ENCODE measurements at regions not wholly inside any gene's neighbourhood (a gene's known extent, or its start where the extent isn't known, plus 50 kb on each side); places are given as distances from the start of the nearest gene placed in this dataset.

- no peak for TF ChIP-seq CTCF (IDR thresholded peaks at IDR 0.05)
- no peak overlapping the region for H3K4me3 Mint-ChIP-seq
- H3K36me3 Mint-ChIP-seq (ENCODE audit: low read depth) = no peaks in the 10 kb centered on the region
- no peak overlapping the region for H3K27ac Mint-ChIP-seq
- peaks cover 19% of the 10 kb centered on the region for H3K9me3 Mint-ChIP-seq
- no peaks in the 10 kb centered on the region for H3K27me3 Mint-ChIP-seq (ENCODE audit: insufficient read depth)
- no peaks in the 10 kb centered on the region for H3K4me1 Mint-ChIP-seq (ENCODE audit: low read depth)
- no peak for DNase-seq
These were observed 1306.8 kb upstream of the ADGRB3 start for GRCh38 chr6:67328269-67328668.

- H3K4me3 Mint-ChIP-seq = no peak overlapping the region
- H3K9me3 Mint-ChIP-seq = peaks cover 27% of the 10 kb centered on the region
- DNase-seq = no peak
- no peak for TF ChIP-seq CTCF (IDR thresholded peaks at IDR 0.05)
- no peak overlapping the region for H3K27ac Mint-ChIP-seq
- no peaks in the 10 kb centered on the region; the same call in 1 of the 2 replicates for H3K36me3 Mint-ChIP-seq (ENCODE audit: low read depth)
- H3K4me1 Mint-ChIP-seq (ENCODE audit: low read depth) = no peaks in the 10 kb centered on the region
- H3K27me3 Mint-ChIP-seq (ENCODE audit: insufficient read depth) = no peaks in the 10 kb centered on the region
These were observed 1334.5 kb upstream of the ADGRB3 start for GRCh38 chr6:67300430-67301040.

GRCh38 chr6:67292169-67292568 lies 1342.9 kb upstream of the ADGRB3 start:
- no peak for DNase-seq
- Mint-ChIP-seq H3K4me3 (no peak overlapping the region), H3K9me3 (peaks cover 24% of the 10 kb centered on the region), H3K27ac (no peak overlapping the region), H3K36me3 (ENCODE audit: low read depth) (no peaks in the 10 kb centered on the region), H3K27me3 (ENCODE audit: insufficient read depth) (no peaks in the 10 kb centered on the region), H3K4me1 (ENCODE audit: low read depth) (no peaks in the 10 kb centered on the region)
- TF ChIP-seq CTCF (IDR thresholded peaks at IDR 0.05) = no peak

GRCh38 chr6:67287566-67287965 lies 1347.5 kb upstream of the ADGRB3 start:
- Mint-ChIP-seq H3K27ac (no peak overlapping the region), H3K36me3 (ENCODE audit: low read depth) (no peaks in the 10 kb centered on the region), H3K4me1 (ENCODE audit: low read depth) (no peaks in the 10 kb centered on the region), H3K9me3 (peaks cover 39% of the 10 kb centered on the region), H3K4me3 (no peak overlapping the region), H3K27me3 (ENCODE audit: insufficient read depth) (no peaks in the 10 kb centered on the region; the same call in 1 of the 2 replicates)
- no peak for DNase-seq
- TF ChIP-seq CTCF (IDR thresholded peaks at IDR 0.05) = no peak

GRCh38 chr6:67285770-67286495 lies 1349.1 kb upstream of the ADGRB3 start:
- DNase-seq = no peak
- no peaks in the 10 kb centered on the region; the same call in 1 of the 2 replicates for H3K27me3 Mint-ChIP-seq (ENCODE audit: insufficient read depth)
- H3K4me1 Mint-ChIP-seq (ENCODE audit: low read depth) = no peaks in the 10 kb centered on the region
- no peaks in the 10 kb centered on the region for H3K36me3 Mint-ChIP-seq (ENCODE audit: low read depth)
- no peak overlapping the region for H3K4me3 Mint-ChIP-seq
- peaks cover 43% of the 10 kb centered on the region for H3K9me3 Mint-ChIP-seq
- no peak overlapping the region for H3K27ac Mint-ChIP-seq
- TF ChIP-seq CTCF (IDR thresholded peaks at IDR 0.05) = no peak
